ENCODE measurements at regions not wholly inside any gene's neighbourhood (a gene's known extent, or its start where the extent isn't known, plus 50 kb on each side); places are given as distances from the start of the nearest gene placed in this dataset.

- TF ChIP-seq CHD7 (IDR thresholded peaks at IDR 0.05; ENCODE audit: insufficient replicate concordance, low read length) (no peak), POLR2A (IDR thresholded peaks at IDR 0.05; ENCODE audit: control extremely low read depth in 1 of 2, low read depth in 2 of 2, low read length in 2 of 2) (no peak), TEAD4 (IDR thresholded peaks at IDR 0.05; ENCODE audit: low read depth, low read length) (no peak), CTCF (IDR thresholded peaks at IDR 0.05; ENCODE audit: control extremely low read depth in 1 of 3, insufficient read depth in 1 of 3, low read depth in 1 of 3, low read length in 3 of 3) (no peak), NANOG (IDR thresholded peaks at IDR 0.05; ENCODE audit: insufficient read depth, low read depth, low read length, poor library complexity, severe bottlenecking) (no peak)
Measured at GRCh38 chr1:222970040-222970439, 155.2 kb downstream of the DISP1 start (continued).
